Gastroesophageal sphincter (tissue), 3 donors: ENCODE measurements at regions not wholly inside any gene's neighbourhood (a gene's known extent, or its start where the extent isn't known, plus 50 kb on each side); places are given as distances from the start of the nearest gene placed in this dataset.

ENCODE experiments used
- EP300 ChIP-seq: sonication (generic); formaldehyde crosslinking; IDR thresholded peaks from one replicate; pipeline ENCODE4 v1.6.1; 2017; ENCODE audit warnings: antibody characterized with exemption, mild to moderate bottlenecking
- POLR2AphosphoS5 ChIP-seq: sonication (generic); formaldehyde crosslinking; IDR thresholded peaks from one replicate; pipeline ENCODE4 v1.6.1; 2017; ENCODE audit warnings: antibody characterized with exemption
- TF ChIP-seq, protein P1 (sequence below), 4 experiments: fragments of 200-600 bp in 2 of 4; fragments of 450-650 bp in 2 of 4; sonication (generic) in 1 of 4; IDR thresholded peaks; one replicate each; pipeline ENCODE4 v1.5.1; 2017 to 2019; ENCODE audit warnings: antibody characterized with exemption in 4 of 4, mild to moderate bottlenecking in 2 of 4, moderate library complexity in 2 of 4

DNA sequence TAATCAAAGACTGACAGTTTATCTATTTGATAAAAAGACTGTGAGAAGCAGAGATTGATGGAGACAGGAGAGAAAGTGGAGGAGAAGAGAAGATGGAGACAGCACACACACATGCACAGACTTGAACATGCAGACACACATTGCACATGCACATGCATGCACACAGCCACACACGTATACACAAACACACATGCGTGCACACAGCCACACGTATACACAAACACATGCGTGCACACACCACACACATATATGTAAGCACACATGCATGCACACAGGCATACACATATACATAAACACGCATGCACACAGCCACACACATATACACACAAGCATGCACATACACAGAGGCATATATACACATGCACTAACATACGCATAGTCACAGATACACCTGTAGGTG, 313.4 kb downstream of the HAPSTR1 start:
- TF ChIP-seq, protein P1, sequence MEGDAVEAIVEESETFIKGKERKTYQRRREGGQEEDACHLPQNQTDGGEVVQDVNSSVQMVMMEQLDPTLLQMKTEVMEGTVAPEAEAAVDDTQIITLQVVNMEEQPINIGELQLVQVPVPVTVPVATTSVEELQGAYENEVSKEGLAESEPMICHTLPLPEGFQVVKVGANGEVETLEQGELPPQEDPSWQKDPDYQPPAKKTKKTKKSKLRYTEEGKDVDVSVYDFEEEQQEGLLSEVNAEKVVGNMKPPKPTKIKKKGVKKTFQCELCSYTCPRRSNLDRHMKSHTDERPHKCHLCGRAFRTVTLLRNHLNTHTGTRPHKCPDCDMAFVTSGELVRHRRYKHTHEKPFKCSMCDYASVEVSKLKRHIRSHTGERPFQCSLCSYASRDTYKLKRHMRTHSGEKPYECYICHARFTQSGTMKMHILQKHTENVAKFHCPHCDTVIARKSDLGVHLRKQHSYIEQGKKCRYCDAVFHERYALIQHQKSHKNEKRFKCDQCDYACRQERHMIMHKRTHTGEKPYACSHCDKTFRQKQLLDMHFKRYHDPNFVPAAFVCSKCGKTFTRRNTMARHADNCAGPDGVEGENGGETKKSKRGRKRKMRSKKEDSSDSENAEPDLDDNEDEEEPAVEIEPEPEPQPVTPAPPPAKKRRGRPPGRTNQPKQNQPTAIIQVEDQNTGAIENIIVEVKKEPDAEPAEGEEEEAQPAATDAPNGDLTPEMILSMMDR (IDR thresholded peaks at IDR 0.05), result no peak
- no peak for TF ChIP-seq EP300
- no peak for TF ChIP-seq POLR2AphosphoS5
